Erythroblast (primary cell): ENCODE measurements at regions not wholly inside any gene's neighbourhood (a gene's known extent, or its start where the extent isn't known, plus 50 kb on each side); places are given as distances from the start of the nearest gene placed in this dataset.

Experiments used
- GATA1 ChIP-seq: IDR thresholded peaks from 2 replicates; pipeline ENCODE4 v1.6.1; 2011; ENCODE audit warnings: low read depth, mild to moderate bottlenecking, control low read depth, low read length, moderate library complexity
- POLR2A ChIP-seq: IDR thresholded peaks from 2 replicates; pipeline ENCODE4 v1.6.1; 2011; ENCODE audit warnings: mild to moderate bottlenecking, low read length

- TF ChIP-seq POLR2A (no peak), GATA1 (no peak)
Measured at GRCh38 chr12:5273709-5274108, 158.2 kb upstream of the NTF3 start.
